IPS DF 19.7 (cell line): ENCODE measurements at regions not wholly inside any gene's neighbourhood (a gene's known extent, or its start where the extent isn't known, plus 50 kb on each side); places are given as distances from the start of the nearest gene placed in this dataset.
"Not testable (repeated sequence)": the region's sequence is repeated elsewhere in the genome, so short reads cannot be mapped to it uniquely, and the experiment has no call there.

Experiments used
- DNase-seq: peaks from one replicate; pipeline ENCODE4 v3.0.0-alpha.2; 2013; ENCODE audit warnings: low read depth, low spot score

DNA sequence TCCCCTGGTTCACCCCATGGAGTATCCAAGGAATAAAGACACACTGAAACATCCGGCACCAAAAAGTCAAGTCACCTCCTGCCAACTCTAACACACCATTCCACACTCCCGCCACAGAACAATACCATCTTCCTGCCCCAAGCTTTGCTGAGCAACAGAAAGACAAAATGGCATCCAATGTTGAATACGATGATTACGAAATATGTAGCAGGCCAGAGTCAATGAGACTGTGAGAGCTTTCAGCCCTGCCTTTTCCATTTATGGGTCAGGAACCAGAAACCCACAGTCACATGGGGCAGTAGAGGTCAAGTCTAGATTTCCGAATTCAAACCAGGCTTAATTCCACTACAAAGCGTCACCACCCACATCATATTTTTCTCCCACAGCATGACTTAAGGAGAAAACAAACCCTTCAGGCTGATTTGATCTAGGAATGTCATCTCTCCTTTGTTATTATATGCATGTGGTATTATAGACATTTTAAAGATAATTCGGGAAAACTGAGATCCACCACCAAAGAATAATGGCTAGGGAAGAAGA is 249.8 kb downstream of the SETD4 start:
- DNase-seq: no peak

DNA sequence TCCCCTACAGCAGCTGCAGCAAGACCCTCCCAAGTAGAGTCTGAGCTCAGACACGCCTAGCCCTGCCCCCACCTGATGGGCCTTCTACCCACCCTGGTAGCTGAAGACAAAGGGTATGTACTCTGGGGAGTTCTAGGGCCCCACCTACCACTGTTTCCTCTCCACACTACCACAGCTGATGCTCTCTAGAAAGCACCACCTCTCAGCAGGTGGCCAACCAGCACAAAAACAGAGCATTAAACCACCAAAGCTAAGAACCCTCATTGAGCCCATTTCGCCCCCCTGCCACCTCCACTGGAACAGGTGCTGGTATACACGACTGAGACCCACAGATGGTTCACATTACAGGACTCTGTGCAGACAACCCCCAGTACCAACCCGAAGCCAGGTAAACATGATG is 258.9 kb downstream of the SETD4 start:
- DNase-seq: no peak

DNA sequence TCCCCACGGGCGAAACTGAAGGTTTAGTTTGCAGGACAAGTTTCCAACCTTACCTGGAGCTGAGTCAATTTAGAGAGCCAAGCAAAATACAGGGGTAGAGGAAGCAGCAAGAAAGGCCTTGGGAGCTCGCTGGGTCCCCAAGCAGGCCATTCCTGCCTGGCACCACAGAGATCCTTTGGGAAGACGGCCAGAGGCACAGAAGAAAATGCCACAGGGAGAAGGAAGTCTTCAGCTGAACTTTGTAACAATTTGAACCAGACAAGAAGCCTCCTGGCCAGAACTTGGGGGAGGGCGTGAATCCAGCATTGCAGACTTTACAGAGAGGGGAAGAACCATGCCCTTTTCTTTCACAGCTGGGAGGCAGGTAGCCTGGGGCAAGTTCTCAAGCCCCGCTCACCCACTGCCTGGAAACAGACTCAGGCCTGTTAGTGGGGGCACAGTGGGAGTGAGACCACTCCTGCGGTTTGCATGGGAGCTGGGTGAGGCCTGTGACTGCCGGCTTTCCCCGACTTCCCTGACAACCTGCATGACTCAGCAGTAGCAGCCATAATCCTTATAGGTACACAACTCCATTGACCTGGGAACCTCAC is 259.4 kb downstream of the SETD4 start:
- DNase-seq: not testable (repeated sequence)

DNA sequence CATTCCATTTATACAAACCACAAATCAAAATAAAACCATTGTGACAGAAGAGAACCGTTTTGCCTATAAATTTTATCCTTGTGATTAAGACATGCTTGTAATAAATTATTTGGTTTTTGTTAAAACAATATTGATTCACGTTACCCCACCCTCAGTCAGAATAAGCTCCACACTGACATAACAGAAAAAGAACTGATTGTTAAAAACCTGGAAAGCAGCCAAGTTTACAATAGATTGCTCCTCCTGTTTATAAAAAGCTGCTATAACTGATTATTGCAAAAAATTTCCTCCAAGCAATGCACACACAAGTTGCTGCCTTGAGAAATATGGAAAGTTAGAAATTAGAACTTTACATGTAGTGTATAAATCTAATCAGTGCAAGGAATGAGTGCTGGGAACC is 263.5 kb downstream of the SETD4 start:
- DNase-seq: no peak

DNA sequence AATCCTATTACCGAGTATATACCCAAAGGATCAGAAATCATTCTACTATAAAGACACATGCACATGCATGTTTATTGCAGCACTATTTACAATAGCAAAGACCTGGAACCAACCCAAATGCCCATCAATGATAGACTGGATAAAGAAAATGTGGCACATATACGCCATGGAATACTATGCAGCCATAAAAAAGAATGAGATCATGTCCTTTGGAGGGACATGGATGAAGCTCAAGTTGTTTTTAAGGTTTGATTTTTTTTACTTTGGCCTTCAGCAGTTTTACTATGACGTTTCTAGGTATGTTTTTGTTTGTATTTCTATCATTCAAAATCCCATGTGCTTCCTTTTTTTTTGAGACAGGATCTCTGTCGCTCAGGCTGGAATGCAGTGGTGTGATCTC is 265.8 kb downstream of the SETD4 start:
- not testable (repeated sequence) for DNase-seq

DNA sequence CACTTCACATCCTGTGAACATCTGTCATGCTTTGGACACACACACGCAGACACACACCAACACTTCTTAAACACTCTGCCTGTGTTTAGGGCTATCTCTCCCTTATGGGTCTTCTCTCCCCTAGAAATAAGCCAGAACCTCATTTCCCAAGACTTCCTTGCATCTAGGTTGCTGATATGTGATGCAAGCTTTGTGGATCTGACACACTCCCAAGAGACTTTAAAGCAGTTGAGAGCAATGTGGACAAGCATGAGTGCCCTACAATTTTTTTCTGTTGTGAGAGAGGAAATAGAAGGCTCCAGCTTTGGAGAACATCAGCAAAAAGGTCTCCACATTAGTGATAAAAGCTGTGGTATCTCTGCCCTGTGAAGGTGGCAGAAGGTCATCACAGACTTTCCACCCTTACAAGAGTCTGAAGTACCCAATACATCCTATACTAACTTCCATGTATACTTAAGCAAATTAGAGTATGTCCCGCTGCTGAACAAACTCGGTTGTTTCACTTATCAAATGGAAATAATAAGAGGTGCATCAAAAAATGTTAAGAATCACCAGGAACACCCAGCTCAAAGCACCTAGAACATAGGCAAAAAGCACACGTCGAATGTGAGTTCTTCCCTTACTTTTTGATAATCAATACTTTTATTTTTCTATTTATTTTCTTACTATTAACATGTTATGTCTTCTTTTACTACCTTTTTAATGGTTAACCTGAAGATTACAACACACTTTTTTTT is 267.6 kb downstream of the SETD4 start:
- no peak for DNase-seq

DNA sequence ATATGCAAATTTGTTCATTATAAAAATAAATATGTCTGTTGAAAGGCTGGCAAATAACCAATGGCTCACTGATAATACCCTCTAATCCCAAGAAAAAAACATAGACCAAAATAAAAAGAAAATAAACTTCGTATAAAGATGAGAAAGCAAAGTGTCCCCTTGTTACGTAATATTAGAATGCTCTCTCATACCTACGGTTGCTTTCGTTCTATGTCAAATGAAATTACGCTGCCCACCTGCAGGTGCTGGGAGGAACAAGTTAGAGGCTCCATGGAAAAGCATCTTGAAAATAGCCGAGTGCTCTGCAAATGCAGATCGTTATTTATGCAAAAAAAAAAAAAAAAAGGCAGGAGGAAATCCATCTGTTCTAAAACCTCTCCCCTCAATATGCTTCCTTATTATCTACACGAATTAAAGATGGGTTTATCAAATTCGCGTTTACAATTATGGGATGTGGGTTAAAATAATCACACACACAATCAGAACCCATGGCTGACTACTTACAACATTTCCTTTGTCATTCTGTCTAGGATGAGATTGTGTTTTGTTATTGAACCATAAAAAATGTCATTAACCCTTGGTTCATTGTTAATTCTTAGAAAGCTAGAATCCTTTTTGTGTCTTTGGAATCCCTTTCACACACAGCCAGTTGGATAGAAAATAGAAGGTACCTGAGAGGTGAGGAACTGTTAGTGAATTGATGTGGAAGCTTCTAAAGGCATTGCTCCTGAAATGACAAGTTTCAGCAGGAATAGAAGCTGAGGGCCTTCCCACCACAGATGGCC is 268.6 kb downstream of the SETD4 start:
- DNase-seq: no peak

DNA sequence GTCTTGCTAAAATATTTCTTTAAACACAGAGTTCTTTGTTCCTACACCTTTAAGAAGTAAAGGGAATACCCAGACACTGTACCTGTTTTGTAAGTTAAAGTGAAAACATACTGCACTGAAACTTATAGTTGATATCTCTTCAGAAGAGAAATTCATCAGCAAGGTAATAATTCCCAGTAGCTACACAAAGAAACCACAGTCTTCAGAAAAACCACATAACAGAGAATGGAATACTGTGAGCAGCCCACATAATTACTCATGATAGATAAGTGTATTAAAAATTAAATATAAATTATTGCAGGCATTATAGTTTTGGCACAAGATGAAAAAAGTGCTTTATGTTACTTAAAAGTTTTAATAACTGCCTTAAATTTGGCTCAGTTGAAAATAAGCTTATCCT is 276.6 kb downstream of the SETD4 start:
- DNase-seq: no peak

DNA sequence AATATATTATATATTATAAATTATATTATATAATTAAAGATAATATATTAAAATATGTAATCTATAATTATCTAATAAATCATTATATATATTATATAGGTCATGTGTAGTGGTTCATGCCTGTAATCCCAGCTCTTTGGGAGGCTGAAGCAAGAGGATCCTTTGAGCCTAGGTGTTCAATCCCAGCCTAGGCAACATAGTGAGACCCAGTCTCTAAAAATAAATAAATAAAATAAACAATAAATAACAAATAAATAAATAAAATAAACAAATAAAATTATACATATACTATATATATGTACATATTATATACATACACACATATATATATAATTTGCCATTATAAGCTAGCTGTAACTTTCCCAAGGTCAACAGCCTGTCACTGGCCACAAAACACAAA is 277.7 kb downstream of the SETD4 start:
- DNase-seq: no peak

DNA sequence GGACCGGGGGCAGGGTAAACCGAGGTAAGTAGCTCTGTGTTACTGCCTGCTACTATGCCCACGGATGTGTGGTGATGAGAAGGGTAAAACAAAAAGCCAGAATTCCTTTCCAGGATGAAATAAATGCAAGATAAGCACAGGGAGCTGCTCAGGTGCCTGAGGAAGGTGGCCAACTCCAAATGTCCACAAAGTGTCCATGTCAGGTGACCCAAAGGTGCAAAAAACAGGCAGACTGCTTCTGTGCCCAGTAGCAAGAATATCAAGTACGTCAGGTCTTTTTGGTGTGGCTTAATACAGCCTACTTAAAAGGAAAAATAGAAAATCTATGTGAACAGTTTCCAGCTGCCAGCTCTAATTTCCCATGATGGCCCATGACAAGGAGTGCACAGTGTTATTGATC is 279.3 kb downstream of the SETD4 start:
- DNase-seq: no peak

DNA sequence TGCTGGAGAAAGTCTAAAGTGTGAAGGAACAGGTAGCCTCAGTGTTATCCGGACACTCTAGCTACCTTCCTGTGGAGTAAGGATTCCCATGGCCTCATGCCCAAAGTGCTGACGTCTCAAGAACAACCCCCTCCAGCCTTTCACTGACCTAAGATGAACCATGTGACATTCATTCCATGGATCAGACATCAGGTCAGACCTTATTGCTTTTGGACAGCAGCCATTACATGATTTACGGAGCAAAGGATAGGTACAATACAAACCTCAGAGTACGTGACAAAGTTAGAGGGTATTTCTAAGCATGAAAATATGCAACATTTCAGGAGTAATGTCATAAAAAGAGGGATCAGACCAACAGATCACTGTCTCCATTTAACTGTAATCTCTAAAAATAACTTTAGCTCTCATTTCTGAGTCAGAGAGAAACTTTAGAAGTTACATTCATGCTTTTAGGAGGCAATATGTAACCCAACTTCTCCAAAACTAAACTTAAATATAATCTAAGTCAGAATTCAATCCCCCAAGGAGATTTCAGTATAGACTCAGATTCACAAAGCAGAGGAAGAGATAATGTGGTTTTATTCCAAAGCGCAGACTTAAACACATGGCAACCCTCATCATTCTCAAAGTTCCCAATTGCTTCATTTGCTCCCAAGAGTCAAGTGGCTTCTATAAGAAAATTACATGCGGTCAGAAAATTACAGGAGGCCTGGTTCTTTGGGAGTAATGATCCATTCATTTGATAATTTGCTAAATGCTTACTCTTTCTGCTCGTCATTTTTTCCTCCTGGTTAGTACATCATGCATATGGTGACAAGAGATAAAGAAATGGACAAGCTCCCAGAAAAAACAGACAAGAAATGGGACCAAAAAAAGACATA is 280.4 kb downstream of the SETD4 start:
- DNase-seq: no peak

DNA sequence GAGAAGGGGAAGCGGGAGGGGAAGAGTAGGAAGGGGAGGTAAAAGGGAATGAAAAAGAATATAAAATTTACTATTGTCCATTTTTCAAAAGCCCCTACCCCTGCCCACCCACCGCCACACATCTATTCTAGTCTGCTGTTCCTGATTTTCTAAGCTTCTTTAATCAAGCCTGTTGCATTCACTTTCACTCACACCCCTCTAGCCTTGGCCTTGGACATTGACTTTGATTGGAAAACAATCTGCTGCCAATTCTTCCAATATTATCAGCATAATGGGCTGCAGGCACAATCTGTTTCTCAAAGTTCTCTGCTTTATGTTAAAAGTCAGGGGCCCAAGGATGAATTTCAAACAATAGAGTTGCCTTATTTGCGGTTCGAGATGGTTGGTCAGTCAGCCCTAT is 281.2 kb downstream of the SETD4 start:
- no peak for DNase-seq

DNA sequence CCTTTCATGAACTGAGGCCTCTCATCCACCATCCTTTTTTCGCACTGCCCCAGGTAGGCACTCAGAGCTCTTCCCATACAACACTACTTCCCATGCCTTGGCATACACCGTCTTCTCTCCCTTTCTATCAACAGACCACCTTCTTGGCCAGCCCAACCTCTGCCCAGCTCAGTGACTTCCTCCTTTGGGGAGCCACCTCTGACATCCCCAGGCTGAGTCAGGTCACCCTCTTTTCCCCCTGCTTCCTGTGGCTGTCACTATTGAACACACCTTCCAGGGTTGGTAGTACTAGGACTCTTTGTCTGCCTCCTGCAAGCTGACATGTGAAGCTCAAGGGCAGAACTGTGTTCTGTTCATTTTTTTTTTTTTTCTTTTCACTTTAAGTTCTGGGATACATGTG is 283.2 kb downstream of the SETD4 start:
- DNase-seq: no peak

DNA sequence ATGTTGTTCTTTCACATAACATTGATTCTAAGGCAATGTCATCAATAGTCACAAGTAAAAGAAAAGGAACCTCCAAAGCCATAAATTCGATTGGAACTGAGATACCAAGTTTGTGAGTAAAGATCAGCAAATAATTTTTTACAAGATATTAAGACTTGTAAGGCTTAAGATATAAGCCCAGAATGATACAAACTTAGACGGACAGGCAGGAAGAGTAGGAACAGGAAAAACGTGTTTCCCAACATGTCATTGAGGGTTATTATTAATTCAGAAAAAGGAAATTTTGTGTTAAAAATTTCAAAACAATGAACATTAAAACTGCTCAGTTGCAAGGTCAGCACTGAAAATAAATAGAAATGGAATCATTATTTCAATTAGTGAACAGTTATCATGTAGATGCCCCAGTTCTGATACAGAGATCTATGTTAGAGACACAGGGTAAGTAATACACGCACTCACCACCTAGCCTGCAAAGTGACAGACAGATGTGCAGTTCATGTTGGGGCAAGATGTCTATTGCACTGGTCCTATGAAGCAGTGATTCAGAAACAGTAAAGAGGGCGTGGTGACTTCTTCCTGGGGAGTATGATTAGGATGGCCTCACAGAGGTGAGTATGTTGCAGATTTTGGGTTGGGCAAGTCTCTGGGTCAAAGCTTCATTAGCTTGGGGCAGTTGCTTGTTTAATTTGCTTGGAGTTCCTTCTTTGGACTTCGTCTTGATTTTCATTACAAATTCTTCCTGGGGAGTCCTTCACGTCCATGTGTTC is 284.4 kb downstream of the SETD4 start:
- DNase-seq: no peak

DNA sequence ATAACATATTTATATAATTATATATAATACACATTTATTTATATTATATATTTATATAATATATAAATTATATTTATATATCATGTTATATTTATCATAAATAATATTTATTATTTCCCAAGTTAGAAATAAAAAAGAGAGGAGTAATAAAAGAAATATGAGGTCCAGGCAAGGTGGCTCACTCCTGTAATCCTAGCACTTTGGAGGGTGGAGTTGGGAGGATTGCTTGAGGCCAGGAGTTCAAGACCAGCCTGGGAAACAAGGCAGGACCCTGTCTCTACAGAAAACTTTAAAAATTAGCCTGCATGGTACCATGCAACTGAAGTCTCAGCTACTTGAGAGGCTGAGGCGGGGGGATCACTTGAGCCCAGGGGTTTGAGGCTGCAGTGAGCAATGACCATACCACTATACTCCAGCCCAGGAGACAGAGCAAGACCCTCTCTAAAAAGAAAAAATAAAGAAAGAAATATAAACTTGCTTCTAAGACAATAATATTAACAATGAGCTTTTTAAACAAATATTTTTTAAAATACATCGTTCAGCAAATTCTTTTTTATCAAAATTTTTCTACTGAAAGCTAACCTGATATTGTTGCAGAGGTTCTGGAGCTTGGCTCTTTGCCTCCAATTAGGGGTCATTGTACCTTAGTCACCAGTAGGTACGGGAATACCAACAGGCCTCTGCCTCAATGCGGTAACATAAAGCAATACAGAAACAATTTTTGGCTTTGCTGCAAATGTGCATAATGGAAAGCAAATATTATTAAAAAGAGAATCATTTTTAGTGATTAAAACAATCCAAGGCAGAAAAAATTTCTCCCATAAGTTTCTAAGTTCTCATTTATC is 290.0 kb downstream of the SETD4 start:
- no peak for DNase-seq

DNA sequence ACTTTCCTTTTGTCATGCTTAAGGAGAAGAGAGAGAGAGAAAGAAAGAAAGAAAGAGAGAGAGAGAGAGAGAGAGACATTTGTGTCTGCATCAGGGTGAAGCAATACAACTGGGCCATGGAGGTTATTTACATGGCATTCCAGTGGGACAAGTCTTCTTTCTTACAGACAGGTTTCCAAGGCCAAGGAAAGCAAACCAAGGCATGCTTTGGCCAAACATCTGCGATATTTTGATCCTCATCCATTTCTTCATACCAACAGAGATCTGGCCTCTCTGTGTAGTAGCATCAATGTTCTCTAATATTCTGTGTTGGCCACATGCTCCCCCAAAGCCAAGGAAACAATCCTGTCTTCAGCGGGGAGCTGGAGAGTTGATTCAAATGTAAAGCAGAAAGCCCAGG is 292.1 kb downstream of the SETD4 start:
- DNase-seq: no peak

DNA sequence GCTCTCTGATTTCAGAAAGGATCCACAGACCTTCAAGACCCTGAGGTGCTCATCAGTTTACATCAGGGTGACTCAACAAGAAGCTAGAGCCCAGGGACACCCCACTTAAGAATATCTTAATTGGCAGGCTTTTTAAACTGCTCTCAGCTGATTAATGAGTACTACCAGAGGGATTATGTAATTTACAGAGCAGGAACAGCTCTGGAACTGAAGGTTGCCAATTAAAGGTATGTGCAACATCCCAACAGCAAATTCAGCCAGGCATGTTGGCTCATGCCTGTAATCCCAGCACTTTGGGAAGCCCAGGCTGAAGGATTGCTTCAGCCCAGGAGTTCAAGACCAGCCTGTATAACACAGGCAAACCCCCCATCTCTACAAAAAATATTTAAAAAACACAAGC is 295.7 kb downstream of the SETD4 start:
- no peak for DNase-seq

DNA sequence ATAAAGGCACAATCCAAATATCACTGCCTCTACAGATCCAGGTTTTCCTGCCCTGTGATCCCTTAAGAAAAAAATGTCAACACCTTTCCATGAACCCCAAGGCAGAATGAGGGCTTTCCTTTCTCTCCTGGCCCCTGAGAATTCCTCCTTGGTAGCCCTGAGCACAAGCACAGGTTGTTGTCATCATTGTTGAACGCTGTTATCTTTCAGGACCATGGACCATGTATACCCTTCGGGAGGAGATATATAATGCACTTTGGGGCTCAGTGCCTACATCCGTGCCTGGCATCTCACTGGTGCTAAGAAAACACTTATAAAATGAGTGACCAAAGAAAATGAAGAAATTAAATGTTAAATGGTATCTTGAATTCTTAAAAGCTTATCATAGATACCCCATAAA is 296.2 kb downstream of the SETD4 start:
- no peak for DNase-seq

DNA sequence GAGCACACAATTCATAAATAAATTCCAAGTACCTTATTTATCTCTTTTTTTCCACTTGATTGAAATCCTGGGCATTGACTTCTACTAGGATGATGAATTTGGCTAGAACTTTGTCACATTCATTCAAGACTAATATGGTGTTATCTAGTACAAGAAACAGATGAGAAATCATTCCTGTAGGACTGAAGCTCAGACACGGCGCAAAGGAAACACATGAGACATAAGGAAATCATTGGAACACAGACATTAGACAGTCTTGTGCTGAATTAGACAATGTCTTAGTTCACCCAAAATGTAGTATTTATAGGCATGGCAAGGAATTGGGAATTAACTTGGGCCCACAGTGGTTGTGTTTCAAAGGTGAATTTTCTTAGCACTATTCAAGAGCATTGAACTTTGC is 305.7 kb downstream of the SETD4 start:
- DNase-seq: no peak

DNA sequence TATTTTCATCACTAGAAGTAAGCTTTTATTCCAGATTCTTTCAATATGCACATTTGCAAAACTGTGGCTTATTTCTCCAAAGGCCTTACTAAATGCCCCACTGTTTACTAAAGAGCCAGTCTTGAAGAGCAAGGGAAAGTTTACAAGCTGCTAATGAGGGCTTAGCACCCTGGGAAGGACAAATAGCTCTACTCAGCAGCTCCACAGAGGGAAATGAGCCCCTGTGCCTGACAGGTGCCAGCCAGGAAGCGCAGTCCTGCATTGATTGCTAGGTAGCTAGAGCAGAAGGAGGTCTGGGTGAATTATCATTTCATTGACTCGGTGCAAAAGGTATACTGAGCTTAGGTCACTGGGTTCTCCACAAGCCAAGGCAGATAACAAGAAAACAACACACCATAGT is 307.0 kb downstream of the SETD4 start:
- DNase-seq: no peak
